Brain microvascular endothelial cell (primary cell): ENCODE measurements at regions not wholly inside any gene's neighbourhood (a gene's known extent, or its start where the extent isn't known, plus 50 kb on each side); places are given as distances from the start of the nearest gene placed in this dataset.

ENCODE experiments used
- DNase-seq: peaks from one replicate; pipeline ENCODE4 v3.0.0-alpha.2; 2020
- H3K27ac ChIP-seq: fragments of 250-450 bp; sonication (Bioruptor Pico); 2 replicates; pipeline ENCODE4 v1.5.1; 2020; ENCODE audit warnings: mild to moderate bottlenecking, moderate library complexity
- H3K27me3 ChIP-seq: fragments of 250-450 bp; sonication (Bioruptor Pico); replicated peaks from 2 replicates; pipeline ENCODE4 v1.5.1; 2020; ENCODE audit warnings: mild to moderate bottlenecking
- H3K36me3 ChIP-seq: fragments of 250-450 bp; sonication (Bioruptor Pico); replicated peaks from 2 replicates; pipeline ENCODE4 v1.5.1; 2020; ENCODE audit warnings: mild to moderate bottlenecking
- H3K4me3 ChIP-seq: 2 replicates; pipeline ENCODE4 v1.5.1; 2011; ENCODE audit warnings: low read depth, mild to moderate bottlenecking, control low read depth, low read length, moderate library complexity
- in situ Hi-C: cut with HindIII; loops from 2 replicates; pipeline ENCODE4 v1.10.0; 2017; ENCODE audit warnings: low sequenced_read_pairs, low pct_ligation_motif_present
- TF ChIP-seq, protein P1 (sequence below): IDR thresholded peaks from 2 replicates; pipeline ENCODE4 v1.5.1; 2011; ENCODE audit warnings: low read depth, mild to moderate bottlenecking, moderate library complexity, low read length, control low read depth, inconsistent platforms; ENCODE audit errors: missing control alignments

DNA sequence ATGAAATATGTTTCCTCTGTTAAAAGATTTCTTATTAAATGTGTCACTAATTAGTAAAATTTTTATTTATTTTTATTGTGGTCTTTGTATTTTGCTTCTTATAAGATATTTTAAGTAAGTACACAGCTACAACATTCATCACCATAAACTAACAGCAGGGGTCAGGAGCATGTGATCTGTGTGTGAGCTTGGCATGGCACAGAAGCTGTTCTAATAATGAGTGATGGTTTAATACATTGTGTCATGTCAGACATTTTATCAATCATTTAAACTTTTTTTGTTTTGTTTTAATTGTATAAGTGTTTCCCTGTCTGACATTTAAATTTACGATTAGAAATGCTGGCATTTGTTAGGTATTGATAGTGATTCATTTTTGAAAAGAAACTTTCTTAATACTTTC, 585.4 kb downstream of the DSC3 start:
- Histone ChIP-seq H3K27me3 (no peaks in the 10 kb centered on the region), H3K36me3 (no peaks in the 10 kb centered on the region), H3K27ac (no peak overlapping the region), H3K4me3 (no peak overlapping the region)
- in situ Hi-C loops: no loop called here
- TF ChIP-seq, protein P1, sequence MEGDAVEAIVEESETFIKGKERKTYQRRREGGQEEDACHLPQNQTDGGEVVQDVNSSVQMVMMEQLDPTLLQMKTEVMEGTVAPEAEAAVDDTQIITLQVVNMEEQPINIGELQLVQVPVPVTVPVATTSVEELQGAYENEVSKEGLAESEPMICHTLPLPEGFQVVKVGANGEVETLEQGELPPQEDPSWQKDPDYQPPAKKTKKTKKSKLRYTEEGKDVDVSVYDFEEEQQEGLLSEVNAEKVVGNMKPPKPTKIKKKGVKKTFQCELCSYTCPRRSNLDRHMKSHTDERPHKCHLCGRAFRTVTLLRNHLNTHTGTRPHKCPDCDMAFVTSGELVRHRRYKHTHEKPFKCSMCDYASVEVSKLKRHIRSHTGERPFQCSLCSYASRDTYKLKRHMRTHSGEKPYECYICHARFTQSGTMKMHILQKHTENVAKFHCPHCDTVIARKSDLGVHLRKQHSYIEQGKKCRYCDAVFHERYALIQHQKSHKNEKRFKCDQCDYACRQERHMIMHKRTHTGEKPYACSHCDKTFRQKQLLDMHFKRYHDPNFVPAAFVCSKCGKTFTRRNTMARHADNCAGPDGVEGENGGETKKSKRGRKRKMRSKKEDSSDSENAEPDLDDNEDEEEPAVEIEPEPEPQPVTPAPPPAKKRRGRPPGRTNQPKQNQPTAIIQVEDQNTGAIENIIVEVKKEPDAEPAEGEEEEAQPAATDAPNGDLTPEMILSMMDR: peak; percentile 13
- DNase-seq: no peak

DNA sequence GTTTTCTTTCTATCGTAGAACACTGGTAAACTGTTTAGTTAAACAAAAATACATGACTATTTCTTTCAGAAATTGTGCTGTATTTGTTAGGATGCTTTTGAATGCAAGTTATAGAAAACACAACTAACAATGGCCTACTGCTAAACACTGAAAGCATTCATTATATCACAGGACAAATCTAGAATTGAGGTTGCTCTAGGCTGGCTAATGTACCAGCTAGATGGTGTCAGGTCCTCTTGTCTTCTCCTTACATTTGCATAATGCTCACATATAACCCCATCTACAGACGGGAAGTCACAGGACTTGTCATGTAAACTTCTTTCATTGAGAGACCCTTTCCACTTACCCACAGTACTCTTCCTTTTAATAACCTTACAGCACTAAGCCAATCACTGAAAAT, 586.8 kb downstream of the DSC3 start:
- no peak overlapping the region for H3K4me3 ChIP-seq
- DNase-seq: no peak
- H3K27me3 ChIP-seq: no peaks in the 10 kb centered on the region
- H3K36me3 ChIP-seq: no peaks in the 10 kb centered on the region
- in situ Hi-C loops: no loop called here
- no peak overlapping the region for H3K27ac ChIP-seq
- TF ChIP-seq, protein P1: no peak

DNA sequence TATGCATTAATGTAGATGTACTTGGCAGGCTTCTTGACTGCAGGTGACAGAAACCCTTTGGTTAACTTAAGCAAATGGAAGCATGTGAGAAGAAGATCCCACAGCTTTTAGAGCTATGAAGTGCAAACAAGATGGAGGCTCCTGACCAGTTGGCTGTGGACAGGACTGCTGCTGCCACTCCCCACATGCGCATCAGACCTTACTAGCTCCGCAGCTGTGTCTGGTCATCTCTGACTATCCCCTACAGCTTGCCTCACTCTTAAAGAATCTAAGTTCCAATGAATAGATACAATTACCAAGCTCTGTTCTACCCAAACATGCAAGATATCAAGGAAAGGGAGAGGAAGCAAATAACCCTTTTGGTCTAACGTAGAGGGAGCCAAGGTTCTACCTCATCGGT, 587.6 kb downstream of the DSC3 start:
- TF ChIP-seq, protein P1: no peak
- Histone ChIP-seq H3K4me3 (no peak overlapping the region), H3K36me3 (no peaks in the 10 kb centered on the region), H3K27me3 (no peaks in the 10 kb centered on the region), H3K27ac (no peak overlapping the region)
- in situ Hi-C loops: no loop called here
- DNase-seq: no peak

DNA sequence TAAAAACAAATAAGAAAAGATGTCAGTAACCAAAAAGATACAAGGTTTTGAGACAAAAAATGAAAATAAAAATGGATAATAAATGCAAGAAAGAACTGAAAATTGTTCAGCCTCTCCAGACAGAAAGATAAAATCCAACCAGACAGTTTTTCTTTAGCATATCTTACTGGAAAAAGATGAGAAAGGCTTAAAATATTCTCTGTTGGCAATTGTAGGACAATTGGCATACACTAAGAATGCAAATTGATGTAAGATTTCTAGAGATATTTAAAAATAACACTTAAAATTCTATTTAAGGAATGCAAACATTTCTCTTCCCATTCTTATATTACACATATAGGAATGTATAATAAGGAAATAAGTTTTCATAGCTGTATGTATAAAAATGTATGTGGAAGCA, 590.6 kb downstream of the DSC3 start:
- Histone ChIP-seq H3K36me3 (no peaks in the 10 kb centered on the region), H3K27me3 (no peaks in the 10 kb centered on the region), H3K27ac (no peak overlapping the region), H3K4me3 (no peak overlapping the region)
- in situ Hi-C loops: no loop called here
- TF ChIP-seq, protein P1: no peak
- no peak for DNase-seq

DNA sequence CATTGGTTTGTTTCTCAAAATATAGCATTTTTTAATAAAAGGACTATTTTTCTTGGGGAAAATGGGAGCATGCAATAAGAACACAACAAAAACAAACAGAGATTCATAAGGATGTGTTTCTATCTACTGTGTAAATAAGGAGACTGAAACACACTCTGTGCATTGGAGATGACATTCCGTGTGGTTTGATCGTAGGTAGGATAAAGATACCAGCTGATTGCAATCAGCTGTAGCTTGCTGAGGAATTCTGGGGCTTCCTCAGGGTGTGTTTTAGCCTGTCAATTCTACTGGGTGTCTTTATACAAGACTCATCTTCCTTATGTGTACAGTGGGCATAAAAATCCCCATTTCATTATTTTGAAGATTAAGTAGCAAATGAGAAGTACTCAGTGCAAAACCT, 591.6 kb downstream of the DSC3 start:
- Histone ChIP-seq H3K36me3 (no peaks in the 10 kb centered on the region), H3K27me3 (no peaks in the 10 kb centered on the region), H3K4me3 (no peak overlapping the region), H3K27ac (no peak overlapping the region)
- TF ChIP-seq, protein P1: no peak
- no peak for DNase-seq
- in situ Hi-C loops: no loop called here

DNA sequence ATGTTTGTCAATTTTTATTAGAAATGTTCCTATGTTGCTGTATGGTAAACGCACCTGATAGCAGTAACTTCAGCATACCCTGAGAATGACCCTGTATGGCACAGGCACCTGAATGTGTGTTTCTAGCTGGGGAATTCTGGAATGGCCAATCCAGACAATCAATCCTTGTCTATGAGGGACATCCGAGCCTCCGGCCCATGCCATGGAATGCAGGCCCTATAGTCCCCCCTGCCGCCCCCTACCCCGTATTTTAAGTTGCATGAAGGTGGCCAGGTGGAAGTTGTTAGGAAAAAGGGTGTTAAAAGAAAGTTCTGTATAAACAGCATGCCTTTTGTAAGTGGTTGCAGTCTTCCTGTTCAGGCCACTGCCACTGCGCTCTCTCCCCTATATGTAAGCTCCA, 595.9 kb downstream of the DSC3 start:
- Histone ChIP-seq H3K4me3 (no peak overlapping the region), H3K27ac (no peak overlapping the region), H3K27me3 (no peaks in the 10 kb centered on the region), H3K36me3 (no peaks in the 10 kb centered on the region)
- DNase-seq: no peak
- TF ChIP-seq, protein P1: no peak
- in situ Hi-C loops: no loop called here
